ENCODE measurements at regions not wholly inside any gene's neighbourhood (a gene's known extent, or its start where the extent isn't known, plus 50 kb on each side); places are given as distances from the start of the nearest gene placed in this dataset.

- no peak overlapping the region for H3K27ac ChIP-seq (ENCODE audit: low read depth in 1 of 2, low read length in 2 of 2)
- H3K9me3 ChIP-seq (ENCODE audit: control insufficient read depth in 4 of 4, low read length in 3 of 4), result no peaks in the 10 kb centered on the region
- 61% methylated on average over 6 of the region's 6 CpGs for WGBS
- H3K4me3 ChIP-seq (ENCODE audit: low read depth in 1 of 3, low read length in 3 of 3), result no peak overlapping the region
- no peaks in the 10 kb centered on the region for H3K36me3 ChIP-seq (ENCODE audit: control insufficient read depth in 4 of 4, insufficient read depth in 3 of 4, low read depth in 1 of 4, low read length in 3 of 4)
- no peak for DNase-seq (ENCODE audit: low spot score)
- no peaks in the 10 kb centered on the region for H3K4me1 ChIP-seq (ENCODE audit: control insufficient read depth in 4 of 4, insufficient read depth in 4 of 4, low read length in 3 of 4)
- no peak overlapping the region for H3K9ac ChIP-seq (ENCODE audit: low read depth in 1 of 2, low read length in 2 of 2)
- TF ChIP-seq HNF4G (IDR thresholded peaks at IDR 0.05) (no peak), FOXA1 (IDR thresholded peaks at IDR 0.05) (no peak), SP1 (IDR thresholded peaks at IDR 0.05) (no peak), RXRA (IDR thresholded peaks at IDR 0.05) (no peak), ZBTB33 (IDR thresholded peaks at IDR 0.05) (no peak), ATF3 (IDR thresholded peaks at IDR 0.05) (no peak), YY1 (IDR thresholded peaks at IDR 0.05) (no peak), CTCF (IDR thresholded peaks at IDR 0.05; ENCODE audit: low read depth, low read length, missing input control) (no peak), TAF1 (conservative IDR thresholded peaks at IDR 0.05) (no peak), GABPA (IDR thresholded peaks at IDR 0.05 in 1 of 2, conservative IDR thresholded peaks at IDR 0.05 in 1 of 2) (no peak), FOXA2 (IDR thresholded peaks at IDR 0.05) (no peak), RAD21 (IDR thresholded peaks at IDR 0.05) (no peak), HNF4A (conservative IDR thresholded peaks at IDR 0.05) (no peak), EGR1 (IDR thresholded peaks at IDR 0.05; ENCODE audit: low read depth in 2 of 2) (no peak), JUND (IDR thresholded peaks at IDR 0.05) (no peak), NR2F2 (IDR thresholded peaks at IDR 0.05) (no peak), REST (IDR thresholded peaks at IDR 0.05) (no peak)
- no peaks in the 10 kb centered on the region for H3K27me3 ChIP-seq (ENCODE audit: control insufficient read depth in 4 of 4, insufficient read depth in 4 of 4, low read length in 3 of 4)
Observed at GRCh38 chr6:92820601-92821000, 598.8 kb downstream of the EPHA7 start.

- Histone ChIP-seq H3K36me3 (ENCODE audit: control insufficient read depth in 4 of 4, insufficient read depth in 3 of 4, low read depth in 1 of 4, low read length in 3 of 4) (no peaks in the 10 kb centered on the region), H3K27ac (ENCODE audit: low read depth in 1 of 2, low read length in 2 of 2) (no peak overlapping the region), H3K27me3 (ENCODE audit: control insufficient read depth in 4 of 4, insufficient read depth in 4 of 4, low read length in 3 of 4) (no peaks in the 10 kb centered on the region), H3K4me3 (ENCODE audit: low read depth in 1 of 3, low read length in 3 of 3) (no peak overlapping the region), H3K4me1 (ENCODE audit: control insufficient read depth in 4 of 4, insufficient read depth in 4 of 4, low read length in 3 of 4) (no peaks in the 10 kb centered on the region), H3K9ac (ENCODE audit: low read depth in 1 of 2, low read length in 2 of 2) (no peak overlapping the region), H3K9me3 (ENCODE audit: control insufficient read depth in 4 of 4, low read length in 3 of 4) (no peaks in the 10 kb centered on the region)
- TF ChIP-seq MAX (IDR thresholded peaks at IDR 0.05) (no peak), ZBTB33 (IDR thresholded peaks at IDR 0.05) (no peak), RAD21 (IDR thresholded peaks at IDR 0.05) (peak; percentile 46 to 72), CTCF (IDR thresholded peaks at IDR 0.05; ENCODE audit: low read depth, low read length, missing input control) (peak; percentile 38)
- 2% methylated on average over 3 of the region's 3 CpGs for WGBS
- peak; percentile 34 for DNase-seq (ENCODE audit: low spot score)
Observed at GRCh38 chr6:92810913-92811312, 608.4 kb downstream of the EPHA7 start.

Measured in liver (tissue), 8 donors.